COLO668 (cell line): ENCODE measurements at regions not wholly inside any gene's neighbourhood (a gene's known extent, or its start where the extent isn't known, plus 50 kb on each side); places are given as distances from the start of the nearest gene placed in this dataset.

Experiments
- DNase-seq: peaks from one replicate; lab custom pipeline; 2025; ENCODE audit not compliant: unreplicated experiment; lab: John Stamatoyannopoulos, UW

- no peak for DNase-seq
These were observed 140.0 kb downstream of the IRS2 start for GRCh38 chr13:109646423-109646822.

GRCh38 chr13:109645831-109646230 lies 140.6 kb downstream of the IRS2 start:
- DNase-seq, result no peak

GRCh38 chr13:109644956-109645355 lies 141.4 kb downstream of the IRS2 start:
- no peak for DNase-seq

- DNase-seq, result peak; percentile 34
These were observed 142.2 kb downstream of the IRS2 start for GRCh38 chr13:109644069-109644750.

- DNase-seq, result no peak
These were observed 144.0 kb downstream of the IRS2 start for GRCh38 chr13:109642358-109642757.

GRCh38 chr13:109636736-109637135 lies 149.6 kb downstream of the IRS2 start:
- DNase-seq, result no peak

- no peak for DNase-seq
These were observed 155.3 kb downstream of the IRS2 start for GRCh38 chr13:109631069-109631468.

- DNase-seq, result no peak
These were observed 156.1 kb downstream of the IRS2 start for GRCh38 chr13:109630271-109630670.

- no peak for DNase-seq
These were observed 156.6 kb downstream of the IRS2 start for GRCh38 chr13:109629737-109630136.

- DNase-seq, result no peak
These were observed 158.1 kb downstream of the IRS2 start for GRCh38 chr13:109628251-109628699.

GRCh38 chr13:109627649-109628048 lies 158.7 kb downstream of the IRS2 start:
- no peak for DNase-seq

GRCh38 chr13:109626386-109627171 lies 159.8 kb downstream of the IRS2 start:
- DNase-seq, result no peak

- DNase-seq, result no peak
These were observed 161.2 kb downstream of the IRS2 start for GRCh38 chr13:109625156-109625555.

GRCh38 chr13:109622006-109622405 lies 164.4 kb downstream of the IRS2 start:
- no peak for DNase-seq

GRCh38 chr13:109615721-109616420 lies 170.5 kb downstream of the IRS2 start:
- no peak for DNase-seq

- DNase-seq, result no peak
These were observed 174.3 kb downstream of the IRS2 start for GRCh38 chr13:109611912-109612691.

GRCh38 chr13:109610517-109610916 lies 175.9 kb downstream of the IRS2 start:
- peak; percentile 61 for DNase-seq

GRCh38 chr13:109608503-109608902 lies 177.9 kb downstream of the IRS2 start:
- DNase-seq, result no peak

GRCh38 chr13:109608059-109608458 lies 178.3 kb downstream of the IRS2 start:
- no peak for DNase-seq

- DNase-seq, result no peak
These were observed 179.9 kb downstream of the IRS2 start for GRCh38 chr13:109606520-109606919.

GRCh38 chr13:109605846-109606245 lies 180.5 kb downstream of the IRS2 start:
- DNase-seq, result no peak
